ENCODE measurements at regions not wholly inside any gene's neighbourhood (a gene's known extent, or its start where the extent isn't known, plus 50 kb on each side); places are given as distances from the start of the nearest gene placed in this dataset.

- DNase-seq (no peak), ATAC-seq (no peak)
These were observed 63.6 kb upstream of the TTLL7 start for GRCh38 chr1:84062496-84062895.

GRCh38 chr1:84061336-84061735 is 62.4 kb upstream of the TTLL7 start:
- no TSS peak for BruUV-seq (replicated peaks)
- H3K27ac ChIP-seq (ENCODE audit: low read length): no peak overlapping the region
- no peaks in the 10 kb centered on the region for H3K79me2 ChIP-seq (ENCODE audit: low read length)
- no peak for TF ChIP-seq EZH2phosphoT487 (IDR thresholded peaks at IDR 0.05; ENCODE audit: borderline replicate concordance, low read length)
- no peak for TF ChIP-seq CTCF (conservative IDR thresholded peaks at IDR 0.05; ENCODE audit: low read depth, low read length)
- TF ChIP-seq EZH2 (IDR thresholded peaks at IDR 0.05; ENCODE audit: low read length, unreplicated experiment): no peak
- H2AFZ ChIP-seq (ENCODE audit: low read length): no peak overlapping the region
- intact Hi-C loops (cut with micrococcal nuclease): no loop called here
- H3K9me3 ChIP-seq (ENCODE audit: low read length): no peaks in the 10 kb centered on the region
- H3K4me2 ChIP-seq (ENCODE audit: low read length): no peak overlapping the region
- no peak for ATAC-seq
- no peak overlapping the region for H3K4me3 ChIP-seq (ENCODE audit: low read length)
- H3F3A ChIP-seq (ENCODE audit: low read length, unreplicated experiment): no peaks in the 10 kb centered on the region
- no peak for DNase-seq
- no peaks in the 10 kb centered on the region for H3K9me2 ChIP-seq (replicated peaks; ENCODE audit: low read length)
- no peak overlapping the region for H3K9ac ChIP-seq (ENCODE audit: low read length)
- no peaks in the 10 kb centered on the region for H3K27me3 ChIP-seq (ENCODE audit: low read length)
- no peaks in the 10 kb centered on the region for H4K20me1 ChIP-seq (ENCODE audit: low read length)
- no peaks in the 10 kb centered on the region for H3K36me3 ChIP-seq (ENCODE audit: low read depth, low read length)
- CTCF ChIA-PET: no interaction called here
- no peaks in the 10 kb centered on the region for H3K4me1 ChIP-seq (ENCODE audit: insufficient read depth, low read length)
- POLR2A ChIA-PET (ENCODE audit: unreplicated experiment): no interaction called here

More at GRCh38 chr1:84062496-84062895, 63.6 kb upstream of the TTLL7 start:
- H3K4me1 ChIP-seq (ENCODE audit: insufficient read depth, low read length): no peaks in the 10 kb centered on the region
- no peaks in the 10 kb centered on the region for H3K9me2 ChIP-seq (replicated peaks; ENCODE audit: low read length)
- CTCF ChIA-PET: no interaction called here
- POLR2A ChIA-PET (ENCODE audit: unreplicated experiment): no interaction called here
- BruUV-seq (replicated peaks): no TSS peak
- no peaks in the 10 kb centered on the region for H3K79me2 ChIP-seq (ENCODE audit: low read length)
- no peak overlapping the region for H3K9ac ChIP-seq (ENCODE audit: low read length)
- H3K9me3 ChIP-seq (ENCODE audit: low read length): no peaks in the 10 kb centered on the region
- no peak overlapping the region for H3K4me2 ChIP-seq (ENCODE audit: low read length)
- TF ChIP-seq CTCF (conservative IDR thresholded peaks at IDR 0.05; ENCODE audit: low read depth, low read length) (no peak), EZH2 (IDR thresholded peaks at IDR 0.05; ENCODE audit: low read length, unreplicated experiment) (no peak), EZH2phosphoT487 (IDR thresholded peaks at IDR 0.05; ENCODE audit: borderline replicate concordance, low read length) (no peak)
- H2AFZ ChIP-seq (ENCODE audit: low read length): no peak overlapping the region
- intact Hi-C loops (cut with micrococcal nuclease): no loop called here
- no peak overlapping the region for H3K27ac ChIP-seq (ENCODE audit: low read length)
- no peaks in the 10 kb centered on the region for H4K20me1 ChIP-seq (ENCODE audit: low read length)
- no peaks in the 10 kb centered on the region for H3K27me3 ChIP-seq (ENCODE audit: low read length)
- H3K36me3 ChIP-seq (ENCODE audit: low read depth, low read length): peaks cover 2% of the 10 kb centered on the region; the same call in 1 of the 2 replicates
- no peak overlapping the region for H3K4me3 ChIP-seq (ENCODE audit: low read length)
- no peaks in the 10 kb centered on the region for H3F3A ChIP-seq (ENCODE audit: low read length, unreplicated experiment)

DNA sequence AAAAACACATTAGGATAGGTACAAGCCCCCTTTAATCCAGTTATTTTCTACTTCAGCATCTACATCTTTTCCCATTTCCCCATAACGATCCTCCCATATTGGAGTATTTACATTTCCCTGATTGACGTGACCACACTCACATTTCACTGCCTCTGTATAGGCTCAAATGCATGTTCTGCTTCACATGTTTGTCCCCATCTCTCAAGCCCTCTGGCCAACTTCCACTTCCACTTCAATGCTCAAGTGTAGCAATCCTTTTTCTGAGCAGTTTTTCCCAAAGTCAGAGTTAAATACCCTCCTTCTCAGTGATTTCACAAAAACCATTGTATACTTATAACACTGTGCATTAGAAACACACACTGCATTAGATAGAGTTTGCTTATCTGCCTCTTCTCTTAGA is 61.8 kb upstream of the TTLL7 start:
- Histone ChIP-seq H3K27ac (ENCODE audit: low read length) (no peak overlapping the region), H3K27me3 (ENCODE audit: low read length) (no peaks in the 10 kb centered on the region), H3K4me3 (ENCODE audit: low read length) (no peak overlapping the region), H3K4me1 (ENCODE audit: insufficient read depth, low read length) (no peaks in the 10 kb centered on the region), H3K4me2 (ENCODE audit: low read length) (no peak overlapping the region), H2AFZ (ENCODE audit: low read length) (no peak overlapping the region), H4K20me1 (ENCODE audit: low read length) (no peaks in the 10 kb centered on the region), H3K9ac (ENCODE audit: low read length) (no peak overlapping the region), H3K79me2 (ENCODE audit: low read length) (no peaks in the 10 kb centered on the region), H3K36me3 (ENCODE audit: low read depth, low read length) (no peaks in the 10 kb centered on the region), H3K9me3 (ENCODE audit: low read length) (no peaks in the 10 kb centered on the region), H3F3A (ENCODE audit: low read length, unreplicated experiment) (no peaks in the 10 kb centered on the region), H3K9me2 (replicated peaks; ENCODE audit: low read length) (no peaks in the 10 kb centered on the region)
- ChIA-PET POLR2A (ENCODE audit: unreplicated experiment) (interaction anchor here (0.6 kb wide), 1 partner anchor 15 kb away, joined by 44 read pairs; no protein-coding TSS in a partner anchor), CTCF (no interaction called here)
- DNase-seq: no peak
- no peak for TF ChIP-seq EZH2 (IDR thresholded peaks at IDR 0.05; ENCODE audit: low read length, unreplicated experiment)
- TF ChIP-seq CTCF (conservative IDR thresholded peaks at IDR 0.05; ENCODE audit: low read depth, low read length): no peak
- BruUV-seq (replicated peaks): no TSS peak
- intact Hi-C loops (cut with micrococcal nuclease): no loop called here
- no peak for ATAC-seq
